Activated naive CD4-positive, alpha-beta T cell treated with anti-CD3 and anti-CD28 coated beads, Interleukin-2, amount 10 ng/mL, durations not matched to agents 7 days and 5 days (primary cell): ENCODE measurements at regions not wholly inside any gene's neighbourhood (a gene's known extent, or its start where the extent isn't known, plus 50 kb on each side); places are given as distances from the start of the nearest gene placed in this dataset.
"Not testable (repeated sequence)": the region's sequence is repeated elsewhere in the genome, so short reads cannot be mapped to it uniquely, and the experiment has no call there.

ENCODE experiments used
- CTCF ChIA-PET: fragments of 350-600 bp; sonication (Branson Sonifier 250); formaldehyde crosslinking; loops from one replicate; lab custom pipeline; 2021; ENCODE audit warnings: antibody characterized with exemption; lab: Charles Lee
- DNase-seq: peaks from one replicate; pipeline ENCODE4 v3.0.0-alpha.2; 2020
- H3K27ac Mint-ChIP-seq: one replicate; pipeline ENCODE4 v1.8.0; 2021; ENCODE audit warnings: mild to moderate bottlenecking, moderate library complexity, mixed read lengths
- H3K27me3 Mint-ChIP-seq: one replicate; pipeline ENCODE4 v1.8.0; 2021; ENCODE audit warnings: mild to moderate bottlenecking, mixed read lengths
- H3K36me3 Mint-ChIP-seq: one replicate; pipeline ENCODE4 v1.8.0; 2021; ENCODE audit warnings: mixed read lengths
- H3K4me1 Mint-ChIP-seq: one replicate; pipeline ENCODE4 v1.8.0; 2021; ENCODE audit warnings: mixed read lengths
- H3K4me3 Mint-ChIP-seq: one replicate; pipeline ENCODE4 v1.8.0; 2021; ENCODE audit warnings: mild to moderate bottlenecking, moderate library complexity, mixed read lengths
- H3K9me3 Mint-ChIP-seq: one replicate; pipeline ENCODE4 v1.8.0; 2021; ENCODE audit warnings: mixed read lengths

DNA sequence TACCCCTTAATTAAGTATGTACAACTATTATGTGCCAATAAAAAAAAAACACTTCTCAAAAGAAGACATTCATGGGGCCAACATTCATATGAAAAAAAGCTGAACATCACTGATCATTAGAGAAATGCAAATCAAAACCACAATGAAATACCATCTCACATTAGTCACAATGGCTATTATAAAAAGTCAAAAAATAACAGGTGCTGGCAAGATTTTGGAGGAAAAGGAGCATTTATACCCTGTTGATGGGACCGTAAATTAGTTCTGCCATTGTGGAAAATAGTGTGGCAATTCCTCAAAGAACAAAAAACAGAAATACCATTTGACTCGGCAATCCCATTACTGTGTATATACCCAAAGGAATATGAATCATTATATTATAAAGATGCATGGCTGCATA, 229.9 kb downstream of the PAPSS1 start:
- Mint-ChIP-seq H3K27me3 (no peaks in the 10 kb centered on the region), H3K9me3 (no peaks in the 10 kb centered on the region), H3K36me3 (no peaks in the 10 kb centered on the region), H3K4me3 (no peak overlapping the region), H3K4me1 (no peaks in the 10 kb centered on the region), H3K27ac (no peak overlapping the region)
- DNase-seq: no peak
- CTCF ChIA-PET: no interaction called here

DNA sequence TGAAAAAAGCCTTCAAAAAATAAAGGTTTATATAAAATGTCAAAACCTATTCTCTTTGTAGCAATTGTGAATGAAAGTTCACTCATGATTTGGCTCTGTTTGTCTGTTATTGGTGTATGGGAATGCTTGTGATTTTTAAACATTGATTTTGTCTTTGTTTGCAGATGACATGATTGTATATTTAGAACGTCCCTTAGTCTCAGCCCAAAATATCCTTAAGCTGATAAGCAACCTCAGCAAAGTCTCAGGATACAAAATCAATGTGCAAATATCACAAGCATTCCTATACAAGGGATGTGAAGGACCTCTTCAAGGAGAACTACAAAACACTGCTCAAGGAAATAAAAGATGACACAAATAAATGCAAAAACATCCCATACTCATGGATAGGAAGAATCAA, 236.4 kb downstream of the PAPSS1 start:
- H3K4me3 Mint-ChIP-seq, CTCF ChIA-PET, H3K4me1 Mint-ChIP-seq, H3K36me3 Mint-ChIP-seq, H3K27me3 Mint-ChIP-seq, DNase-seq, H3K27ac Mint-ChIP-seq: not testable (repeated sequence)
- H3K9me3 Mint-ChIP-seq: peaks cover 15% of the 10 kb centered on the region

DNA sequence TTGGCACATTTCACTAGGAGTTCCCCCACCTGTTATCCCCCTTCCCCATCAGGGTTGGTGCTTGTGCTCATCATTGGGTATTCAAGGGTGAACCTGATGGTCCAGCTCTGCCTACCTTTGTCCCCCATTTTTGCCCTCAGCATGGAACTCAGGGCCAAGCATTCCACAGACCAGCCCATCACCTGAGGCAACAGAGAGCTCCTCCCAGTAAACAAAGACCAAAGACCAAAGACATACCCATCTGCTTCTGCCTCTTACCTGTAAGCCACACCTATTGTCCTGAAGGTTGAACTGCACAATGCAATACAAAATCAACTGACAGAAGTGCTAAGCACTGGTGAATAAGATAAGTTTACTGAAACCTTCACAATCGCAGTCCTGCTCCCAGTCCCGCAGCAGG, 237.5 kb downstream of the PAPSS1 start:
- no peak for DNase-seq
- peaks cover 15% of the 10 kb centered on the region for H3K9me3 Mint-ChIP-seq
- H3K36me3 Mint-ChIP-seq: no peaks in the 10 kb centered on the region
- H3K27ac Mint-ChIP-seq: no peak overlapping the region
- H3K4me3 Mint-ChIP-seq: no peak overlapping the region
- no peaks in the 10 kb centered on the region for H3K27me3 Mint-ChIP-seq
- H3K4me1 Mint-ChIP-seq: no peaks in the 10 kb centered on the region
- CTCF ChIA-PET: interaction anchor here (0.6 kb wide), 1 partner anchor 335 kb away, joined by 3 read pairs; no protein-coding TSS in a partner anchor

DNA sequence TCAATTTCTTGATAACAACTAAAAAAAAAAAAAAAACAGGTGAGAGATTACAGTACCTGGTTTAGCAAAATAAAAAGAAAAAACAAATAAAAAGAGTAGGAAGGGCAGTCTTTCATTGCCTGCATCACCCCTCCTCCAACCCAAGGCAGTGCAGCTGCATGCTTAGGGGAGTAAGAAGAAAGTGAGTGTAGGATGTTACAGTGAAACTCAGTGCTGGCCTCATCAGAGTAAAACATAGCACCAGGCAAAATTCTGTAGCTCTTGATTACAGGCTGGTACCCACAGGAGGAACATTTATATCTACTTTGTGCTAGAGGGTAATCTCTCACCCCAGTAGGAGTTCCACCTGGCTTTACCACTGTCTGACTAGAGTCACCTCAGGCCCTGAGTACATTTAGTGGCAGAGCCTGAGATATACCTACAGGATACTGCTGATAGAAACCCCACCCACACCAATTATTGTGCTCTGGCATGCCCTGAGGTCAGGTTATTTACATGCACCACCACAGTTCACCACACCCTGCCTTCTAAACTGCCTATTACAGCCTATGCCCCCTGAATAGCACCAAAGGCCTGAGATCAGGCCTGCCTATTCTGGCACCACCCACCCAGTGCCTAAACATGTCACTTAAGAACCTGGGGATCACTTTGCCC, 241.6 kb downstream of the PAPSS1 start:
- H3K36me3 Mint-ChIP-seq: no peaks in the 10 kb centered on the region
- CTCF ChIA-PET: no interaction called here
- H3K27me3 Mint-ChIP-seq: no peaks in the 10 kb centered on the region
- H3K27ac Mint-ChIP-seq: no peak overlapping the region
- H3K9me3 Mint-ChIP-seq: peaks cover 12% of the 10 kb centered on the region
- DNase-seq: no peak
- no peak overlapping the region for H3K4me3 Mint-ChIP-seq
- no peaks in the 10 kb centered on the region for H3K4me1 Mint-ChIP-seq

DNA sequence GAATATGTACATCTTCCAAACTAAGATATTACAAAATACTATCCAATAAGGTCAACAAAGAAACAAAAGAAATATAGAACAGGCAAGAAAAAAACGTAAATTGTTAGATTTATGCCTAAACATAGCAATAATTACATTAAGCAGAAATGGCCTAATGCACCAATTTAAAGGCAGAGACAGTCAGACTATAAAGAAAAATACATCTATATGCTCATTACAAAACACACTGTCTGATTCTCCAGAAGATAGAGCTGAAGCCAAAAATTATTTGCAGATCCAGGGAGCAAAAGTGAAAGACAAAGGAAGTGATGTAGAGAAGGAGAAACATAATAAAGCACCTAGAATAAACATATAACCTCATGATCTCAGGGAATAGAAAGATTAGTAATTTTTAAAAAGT, 246.9 kb downstream of the PAPSS1 start:
- peaks cover 3% of the 10 kb centered on the region for H3K9me3 Mint-ChIP-seq
- no peak overlapping the region for H3K27ac Mint-ChIP-seq
- no peaks in the 10 kb centered on the region for H3K27me3 Mint-ChIP-seq
- no peak overlapping the region for H3K4me3 Mint-ChIP-seq
- CTCF ChIA-PET: no interaction called here
- DNase-seq: no peak
- no peaks in the 10 kb centered on the region for H3K4me1 Mint-ChIP-seq
- no peaks in the 10 kb centered on the region for H3K36me3 Mint-ChIP-seq

DNA sequence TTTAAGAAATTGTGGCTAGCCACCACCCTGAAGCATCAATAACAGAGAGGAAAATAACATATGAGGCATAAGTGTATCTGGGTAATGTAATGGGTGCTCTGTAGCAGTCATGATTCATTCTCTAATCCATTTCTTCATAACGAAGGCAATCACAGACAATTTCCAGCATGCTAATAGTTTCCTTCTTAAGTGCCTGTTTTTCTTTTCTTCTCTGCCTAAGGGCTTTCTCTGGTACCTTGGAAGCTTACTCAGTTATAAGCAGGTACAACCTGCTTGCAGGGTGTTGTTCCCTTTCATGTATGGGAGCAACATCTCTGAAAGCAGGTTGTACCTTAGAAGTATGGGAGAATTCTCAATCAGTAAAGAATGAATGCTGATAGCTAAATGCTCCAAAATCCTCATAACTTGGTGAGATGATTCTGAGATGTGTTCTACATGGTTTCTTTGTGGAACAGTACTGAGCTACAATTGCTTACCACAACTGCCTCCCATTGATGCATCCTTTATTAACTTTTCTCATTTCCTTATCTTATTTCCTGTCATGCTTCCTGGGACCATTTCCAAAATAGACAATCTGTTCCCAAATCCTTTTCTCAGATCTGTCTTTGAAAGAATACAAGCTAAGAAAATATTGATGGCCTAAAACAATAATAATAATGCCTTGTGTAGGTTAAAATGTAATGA, 247.6 kb downstream of the PAPSS1 start:
- H3K36me3 Mint-ChIP-seq: no peaks in the 10 kb centered on the region
- H3K4me3 Mint-ChIP-seq: no peak overlapping the region
- H3K4me1 Mint-ChIP-seq: no peaks in the 10 kb centered on the region
- H3K27ac Mint-ChIP-seq: no peak overlapping the region
- peaks cover 3% of the 10 kb centered on the region for H3K9me3 Mint-ChIP-seq
- no peaks in the 10 kb centered on the region for H3K27me3 Mint-ChIP-seq
- no peak for DNase-seq
- CTCF ChIA-PET: no interaction called here

DNA sequence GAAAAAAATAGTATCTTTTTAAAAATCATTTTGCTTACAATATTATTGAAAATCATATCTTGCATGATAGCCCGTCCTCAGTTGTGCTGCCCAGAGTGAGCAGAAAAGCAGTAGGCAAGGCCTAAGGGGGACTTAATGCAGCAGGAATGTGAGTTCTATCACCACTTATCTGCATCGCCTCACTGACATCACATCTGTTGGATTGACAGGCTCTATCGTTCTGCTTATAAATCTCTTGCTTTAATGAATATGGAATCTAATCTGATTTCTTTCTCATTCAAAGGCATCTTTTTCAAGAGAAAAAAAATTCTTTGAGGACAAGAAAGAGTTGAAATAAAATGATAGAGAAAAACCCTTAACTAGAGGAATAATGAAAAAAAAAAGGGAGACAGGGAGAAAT, 249.9 kb downstream of the PAPSS1 start:
- no peaks in the 10 kb centered on the region for H3K27me3 Mint-ChIP-seq
- no peak overlapping the region for H3K4me3 Mint-ChIP-seq
- CTCF ChIA-PET: no interaction called here
- H3K9me3 Mint-ChIP-seq: no peaks in the 10 kb centered on the region
- H3K27ac Mint-ChIP-seq: no peak overlapping the region
- H3K36me3 Mint-ChIP-seq: no peaks in the 10 kb centered on the region
- DNase-seq: no peak
- no peaks in the 10 kb centered on the region for H3K4me1 Mint-ChIP-seq

DNA sequence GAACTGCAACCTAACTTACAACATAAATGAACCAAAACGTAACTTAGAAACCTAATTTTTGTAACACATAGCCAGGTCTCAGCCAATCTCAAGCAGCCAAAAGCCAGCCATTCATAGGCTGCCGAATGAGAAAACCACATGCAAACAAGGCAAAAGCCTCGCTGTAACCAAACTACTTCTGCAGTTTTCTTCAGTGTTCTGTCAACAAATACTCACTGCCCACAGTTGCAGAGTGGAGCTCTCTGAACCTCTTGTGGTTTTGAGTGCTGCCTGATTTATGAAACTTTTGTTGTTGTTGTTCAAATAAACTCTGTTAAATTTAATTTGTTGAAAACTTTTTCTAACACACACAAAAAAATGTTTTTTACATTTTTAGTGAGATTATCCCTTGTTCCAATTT, 251.2 kb downstream of the PAPSS1 start:
- Mint-ChIP-seq H3K4me3 (no peak overlapping the region), H3K27me3 (no peaks in the 10 kb centered on the region), H3K9me3 (no peaks in the 10 kb centered on the region), H3K27ac (no peak overlapping the region), H3K36me3 (no peaks in the 10 kb centered on the region), H3K4me1 (no peaks in the 10 kb centered on the region)
- DNase-seq: no peak
- CTCF ChIA-PET: no interaction called here

DNA sequence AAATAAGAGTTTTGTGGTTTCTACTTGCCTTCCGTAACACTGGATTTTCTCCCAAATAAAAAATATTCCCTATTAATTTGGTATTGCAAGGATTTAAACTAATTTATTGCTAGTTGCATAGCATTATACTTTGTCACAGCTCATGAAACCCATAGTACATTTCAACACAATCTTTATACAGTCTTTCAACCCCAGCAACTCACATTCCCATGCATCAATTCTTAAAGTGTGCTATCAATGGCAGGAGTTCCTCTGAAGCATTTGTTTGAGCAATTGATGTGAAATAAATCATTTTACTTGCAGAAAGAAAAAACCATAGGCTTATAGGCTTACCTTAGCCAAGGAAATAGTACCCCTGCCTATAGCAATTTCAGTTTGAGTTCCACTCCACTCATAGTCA, 251.9 kb downstream of the PAPSS1 start:
- Mint-ChIP-seq H3K4me1 (no peaks in the 10 kb centered on the region), H3K4me3 (no peak overlapping the region), H3K27me3 (no peaks in the 10 kb centered on the region), H3K27ac (no peak overlapping the region), H3K36me3 (no peaks in the 10 kb centered on the region), H3K9me3 (no peaks in the 10 kb centered on the region)
- DNase-seq: no peak
- CTCF ChIA-PET: no interaction called here

DNA sequence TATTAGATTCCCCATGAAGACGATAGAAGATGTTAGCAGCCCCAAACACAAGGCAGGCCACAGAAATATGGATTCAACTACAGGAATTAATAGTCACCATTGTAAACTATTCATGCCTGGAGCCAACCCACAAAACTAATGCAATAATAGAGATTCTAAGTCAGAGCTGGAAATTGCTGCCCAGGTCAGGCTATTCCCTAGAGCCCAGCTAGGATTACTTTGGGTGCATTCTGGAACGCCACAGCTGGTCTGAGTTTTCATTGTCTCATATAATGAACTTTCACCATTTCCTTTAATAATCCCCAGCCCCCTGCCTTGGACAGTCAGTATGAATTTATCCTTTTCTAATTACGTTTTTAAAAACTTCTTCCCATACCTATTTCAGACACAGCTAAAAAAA, 252.6 kb downstream of the PAPSS1 start:
- no peaks in the 10 kb centered on the region for H3K4me1 Mint-ChIP-seq

DNA sequence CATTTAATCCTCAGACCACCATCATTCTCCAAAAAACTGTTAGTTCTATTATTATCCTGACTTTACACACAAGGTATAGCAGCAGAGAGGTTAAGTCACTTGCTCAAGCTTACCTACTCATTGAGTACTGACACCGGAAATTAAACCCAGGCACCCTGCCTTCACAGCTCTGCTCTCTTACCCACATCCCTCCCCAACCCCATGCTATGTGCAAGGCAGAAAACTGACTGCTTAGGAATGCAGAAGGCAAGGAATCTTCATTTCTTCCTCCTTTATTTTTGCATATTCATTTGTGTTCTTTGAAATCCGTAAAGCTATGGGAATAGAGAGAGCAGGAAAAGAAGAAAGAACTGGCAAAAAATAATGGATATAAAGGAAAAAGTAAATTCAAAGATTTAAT, 261.8 kb downstream of the PAPSS1 start:
- Mint-ChIP-seq H3K9me3 (no peaks in the 10 kb centered on the region), H3K36me3 (no peaks in the 10 kb centered on the region), H3K4me1 (no peaks in the 10 kb centered on the region), H3K27ac (no peak overlapping the region), H3K27me3 (no peaks in the 10 kb centered on the region), H3K4me3 (no peak overlapping the region)
- CTCF ChIA-PET: no interaction called here
- no peak for DNase-seq

More for the DNA sequence above, 252.6 kb downstream of the PAPSS1 start:
- Mint-ChIP-seq H3K27me3 (no peaks in the 10 kb centered on the region), H3K4me3 (no peak overlapping the region), H3K36me3 (no peaks in the 10 kb centered on the region), H3K27ac (no peak overlapping the region), H3K9me3 (no peaks in the 10 kb centered on the region)
- DNase-seq: no peak
- CTCF ChIA-PET: no interaction called here

DNA sequence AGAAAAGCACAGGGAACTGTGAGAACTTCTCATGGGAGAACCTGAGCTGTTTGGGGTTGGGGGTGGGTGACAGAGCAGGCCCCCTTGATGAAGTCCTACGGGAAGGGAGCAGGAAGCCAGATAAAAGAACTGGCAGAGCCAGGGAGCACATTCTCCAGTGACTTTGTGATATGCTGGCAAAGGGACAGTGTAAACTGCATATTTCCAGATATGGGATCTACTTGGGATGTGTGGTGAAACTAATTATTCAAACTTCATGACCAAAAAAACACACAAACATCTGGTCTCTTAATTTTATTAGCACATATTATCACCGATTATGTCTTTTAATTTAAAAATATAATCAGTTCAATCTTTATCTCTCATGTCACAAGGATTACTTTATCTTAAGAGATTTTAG, 266.0 kb downstream of the PAPSS1 start:
- Mint-ChIP-seq H3K27me3 (no peaks in the 10 kb centered on the region), H3K9me3 (no peaks in the 10 kb centered on the region), H3K4me1 (no peaks in the 10 kb centered on the region), H3K4me3 (no peak overlapping the region), H3K36me3 (no peaks in the 10 kb centered on the region), H3K27ac (no peak overlapping the region)
- CTCF ChIA-PET: no interaction called here
- no peak for DNase-seq

DNA sequence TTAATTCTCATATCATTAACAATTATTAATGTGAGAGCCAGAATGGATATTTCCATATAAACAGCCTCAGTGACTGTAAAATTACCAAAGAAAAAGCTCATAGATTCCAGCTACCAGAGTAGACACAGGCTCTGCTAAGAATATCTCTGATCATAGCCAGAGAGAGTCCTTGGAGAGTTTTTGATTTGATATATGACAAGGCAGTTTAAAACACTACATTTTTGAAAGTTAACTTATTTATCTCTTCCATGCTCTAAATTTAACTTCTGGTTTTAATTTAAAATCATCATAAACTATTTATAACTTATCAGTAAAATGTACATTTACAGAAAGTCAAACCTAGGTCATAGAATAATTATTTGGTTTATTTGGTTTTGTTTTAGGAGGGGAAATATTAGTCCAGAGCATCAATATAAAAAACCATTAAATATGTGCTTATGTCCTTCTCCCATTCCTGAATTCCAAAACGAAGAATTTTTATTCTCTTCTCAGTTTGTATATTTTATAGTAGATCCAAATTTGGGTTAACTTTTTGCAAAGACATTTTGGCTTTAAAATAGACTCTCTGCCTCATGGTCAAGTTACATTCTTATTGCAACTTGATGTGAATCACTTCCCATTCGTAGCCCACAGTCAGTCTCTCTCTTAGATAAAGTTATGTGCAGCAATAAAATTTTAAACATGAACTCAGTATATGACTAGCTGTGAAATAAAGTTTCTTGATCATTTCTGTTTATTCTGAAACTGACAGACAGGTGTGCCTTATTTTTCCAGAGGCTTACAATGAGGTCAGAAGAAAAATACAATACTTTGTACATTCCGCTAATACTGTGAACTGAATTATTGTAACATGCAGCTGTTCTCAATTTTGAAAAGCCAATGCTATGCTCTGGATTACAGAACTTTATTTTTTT, 267.1 kb downstream of the PAPSS1 start:
- no peak overlapping the region for H3K27ac Mint-ChIP-seq
- no peak overlapping the region for H3K4me3 Mint-ChIP-seq
- DNase-seq: no peak
- H3K27me3 Mint-ChIP-seq: no peaks in the 10 kb centered on the region
- H3K36me3 Mint-ChIP-seq: no peaks in the 10 kb centered on the region
- H3K9me3 Mint-ChIP-seq: no peaks in the 10 kb centered on the region
- H3K4me1 Mint-ChIP-seq: no peaks in the 10 kb centered on the region
- CTCF ChIA-PET: no interaction called here

DNA sequence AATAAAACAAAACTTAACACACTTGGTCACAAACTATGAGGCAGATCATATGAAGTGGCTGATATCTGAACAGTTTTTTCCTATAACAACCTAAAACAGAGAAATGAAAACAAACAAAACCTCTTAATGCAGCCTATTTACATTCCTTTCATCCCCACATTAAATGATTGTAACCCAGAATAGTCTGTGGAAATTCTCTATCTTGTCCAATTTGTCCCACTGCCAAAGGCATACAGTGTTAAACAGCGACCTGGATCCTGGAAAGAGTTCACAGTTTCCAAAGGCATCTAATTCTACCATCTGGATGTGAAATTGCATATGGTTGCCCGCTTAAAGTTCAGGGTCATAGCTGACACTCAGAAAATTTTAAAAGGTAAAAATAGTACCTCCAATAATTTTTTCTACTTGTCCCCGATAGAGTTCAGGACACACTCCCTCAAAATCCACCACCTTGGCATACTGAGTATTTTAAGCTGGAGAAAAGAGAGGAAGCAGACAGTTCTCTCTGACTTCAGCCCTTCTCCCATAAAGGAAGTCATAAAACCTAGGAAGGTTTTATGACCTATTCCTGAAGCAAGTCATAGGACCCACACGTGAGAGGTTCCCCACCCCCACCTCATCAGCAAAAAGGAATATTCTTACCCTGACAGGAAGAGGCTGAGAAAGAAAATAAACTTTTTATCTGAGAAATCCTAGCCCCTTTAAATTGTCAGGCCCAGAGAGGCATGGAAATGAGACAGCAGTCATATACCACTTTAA, 270.2 kb downstream of the PAPSS1 start:
- H3K27ac Mint-ChIP-seq: no peak overlapping the region
- no peaks in the 10 kb centered on the region for H3K36me3 Mint-ChIP-seq
- no peaks in the 10 kb centered on the region for H3K27me3 Mint-ChIP-seq
- no peak for DNase-seq
- H3K9me3 Mint-ChIP-seq: no peaks in the 10 kb centered on the region
- no peaks in the 10 kb centered on the region for H3K4me1 Mint-ChIP-seq
- no peak overlapping the region for H3K4me3 Mint-ChIP-seq
- CTCF ChIA-PET: no interaction called here
